ENCODE measurements at regions not wholly inside any gene's neighbourhood (a gene's known extent, or its start where the extent isn't known, plus 50 kb on each side); places are given as distances from the start of the nearest gene placed in this dataset.

DNA sequence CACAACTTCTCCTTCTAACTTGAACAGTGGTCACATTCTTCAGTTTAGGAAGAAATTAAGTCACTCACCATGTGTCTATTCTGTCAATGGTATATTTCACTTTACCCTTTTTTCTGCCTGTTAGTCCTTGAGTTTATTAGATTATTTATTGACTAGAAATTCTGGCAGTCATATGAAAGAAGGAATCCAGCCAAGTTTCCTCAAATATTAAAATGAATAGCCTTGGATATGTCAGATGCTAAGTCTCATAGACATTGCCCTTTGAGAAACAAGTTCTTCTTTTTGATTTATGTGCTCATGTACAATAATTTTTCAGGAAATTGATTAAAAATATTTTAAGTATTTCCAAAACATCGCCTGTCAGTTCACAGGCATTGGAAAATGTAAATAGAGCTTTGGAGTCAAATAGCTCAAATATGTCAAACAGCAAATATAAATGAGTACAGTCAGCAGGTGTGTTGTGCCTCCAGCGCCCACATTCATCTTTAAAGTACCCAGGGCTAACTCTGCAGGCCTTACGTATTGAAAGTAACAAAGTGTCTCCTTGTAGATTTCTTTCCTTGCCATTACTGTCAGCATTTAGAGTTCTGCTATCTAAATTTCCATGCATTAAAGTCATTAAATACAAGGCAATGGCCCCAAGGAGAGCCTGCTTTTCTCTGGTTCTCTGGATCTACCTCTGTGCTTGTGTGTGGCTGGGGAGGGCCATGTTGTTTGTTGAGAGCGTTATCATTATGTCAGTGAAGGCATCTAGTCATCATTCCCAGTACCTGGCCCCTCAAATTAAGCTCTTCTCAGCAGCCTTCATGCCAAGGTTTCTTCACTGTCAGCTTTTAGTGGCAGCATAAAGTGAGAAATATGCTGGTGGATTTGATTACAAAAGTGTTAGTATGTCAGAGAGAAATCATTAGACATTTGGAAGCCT, 76.3 kb upstream of the TRPC4 start:
- TF ChIP-seq, protein P1, sequence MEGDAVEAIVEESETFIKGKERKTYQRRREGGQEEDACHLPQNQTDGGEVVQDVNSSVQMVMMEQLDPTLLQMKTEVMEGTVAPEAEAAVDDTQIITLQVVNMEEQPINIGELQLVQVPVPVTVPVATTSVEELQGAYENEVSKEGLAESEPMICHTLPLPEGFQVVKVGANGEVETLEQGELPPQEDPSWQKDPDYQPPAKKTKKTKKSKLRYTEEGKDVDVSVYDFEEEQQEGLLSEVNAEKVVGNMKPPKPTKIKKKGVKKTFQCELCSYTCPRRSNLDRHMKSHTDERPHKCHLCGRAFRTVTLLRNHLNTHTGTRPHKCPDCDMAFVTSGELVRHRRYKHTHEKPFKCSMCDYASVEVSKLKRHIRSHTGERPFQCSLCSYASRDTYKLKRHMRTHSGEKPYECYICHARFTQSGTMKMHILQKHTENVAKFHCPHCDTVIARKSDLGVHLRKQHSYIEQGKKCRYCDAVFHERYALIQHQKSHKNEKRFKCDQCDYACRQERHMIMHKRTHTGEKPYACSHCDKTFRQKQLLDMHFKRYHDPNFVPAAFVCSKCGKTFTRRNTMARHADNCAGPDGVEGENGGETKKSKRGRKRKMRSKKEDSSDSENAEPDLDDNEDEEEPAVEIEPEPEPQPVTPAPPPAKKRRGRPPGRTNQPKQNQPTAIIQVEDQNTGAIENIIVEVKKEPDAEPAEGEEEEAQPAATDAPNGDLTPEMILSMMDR (conservative IDR thresholded peaks at IDR 0.05; ENCODE audit: low read depth, low read length), result no peak
- TF ChIP-seq FOS (IDR thresholded peaks at IDR 0.05; ENCODE audit: low read depth, low read length), result no peak
- TF ChIP-seq, protein P2, sequence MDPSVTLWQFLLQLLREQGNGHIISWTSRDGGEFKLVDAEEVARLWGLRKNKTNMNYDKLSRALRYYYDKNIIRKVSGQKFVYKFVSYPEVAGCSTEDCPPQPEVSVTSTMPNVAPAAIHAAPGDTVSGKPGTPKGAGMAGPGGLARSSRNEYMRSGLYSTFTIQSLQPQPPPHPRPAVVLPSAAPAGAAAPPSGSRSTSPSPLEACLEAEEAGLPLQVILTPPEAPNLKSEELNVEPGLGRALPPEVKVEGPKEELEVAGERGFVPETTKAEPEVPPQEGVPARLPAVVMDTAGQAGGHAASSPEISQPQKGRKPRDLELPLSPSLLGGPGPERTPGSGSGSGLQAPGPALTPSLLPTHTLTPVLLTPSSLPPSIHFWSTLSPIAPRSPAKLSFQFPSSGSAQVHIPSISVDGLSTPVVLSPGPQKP (IDR thresholded peaks at IDR 0.05; ENCODE audit: borderline replicate concordance, low read depth, low read length), result no peak
- TF ChIP-seq POLR2A (IDR thresholded peaks at IDR 0.05; ENCODE audit: low read depth, low read length), result no peak
- TF ChIP-seq SMC3 (IDR thresholded peaks at IDR 0.05; ENCODE audit: low read depth, low read length), result no peak
- no peak for TF ChIP-seq RFX5 (IDR thresholded peaks at IDR 0.05; ENCODE audit: low read depth, low read length)
- no peak for TF ChIP-seq MAFK (IDR thresholded peaks at IDR 0.05; ENCODE audit: low read depth, low read length)
- no peak for TF ChIP-seq MAZ (IDR thresholded peaks at IDR 0.05; ENCODE audit: borderline replicate concordance, low read depth, low read length)
- TF ChIP-seq MXI1 (IDR thresholded peaks at IDR 0.05; ENCODE audit: borderline replicate concordance, low read depth, low read length), result no peak
- TF ChIP-seq, protein P3, sequence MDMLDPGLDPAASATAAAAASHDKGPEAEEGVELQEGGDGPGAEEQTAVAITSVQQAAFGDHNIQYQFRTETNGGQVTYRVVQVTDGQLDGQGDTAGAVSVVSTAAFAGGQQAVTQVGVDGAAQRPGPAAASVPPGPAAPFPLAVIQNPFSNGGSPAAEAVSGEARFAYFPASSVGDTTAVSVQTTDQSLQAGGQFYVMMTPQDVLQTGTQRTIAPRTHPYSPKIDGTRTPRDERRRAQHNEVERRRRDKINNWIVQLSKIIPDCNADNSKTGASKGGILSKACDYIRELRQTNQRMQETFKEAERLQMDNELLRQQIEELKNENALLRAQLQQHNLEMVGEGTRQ (IDR thresholded peaks at IDR 0.05; ENCODE audit: low read depth, low read length), result no peak
- no peak for TF ChIP-seq RAD21 (IDR thresholded peaks at IDR 0.05; ENCODE audit: low read length)
- TF ChIP-seq BHLHE40 (IDR thresholded peaks at IDR 0.05; ENCODE audit: low read depth, low read length), result no peak
- no peak for TF ChIP-seq RCOR1 (IDR thresholded peaks at IDR 0.05; ENCODE audit: insufficient replicate concordance, low read length)
- TF ChIP-seq CHD1 (IDR thresholded peaks at IDR 0.05; ENCODE audit: low read depth, low read length), result no peak
